BJ (cell line): ENCODE measurements at regions not wholly inside any gene's neighbourhood (a gene's known extent, or its start where the extent isn't known, plus 50 kb on each side); places are given as distances from the start of the nearest gene placed in this dataset.

Source experiments
- CTCF ChIA-PET: fragments of 350-600 bp; formaldehyde crosslinking; extraction: SDS; loops from one replicate; lab custom pipeline; 2021; ENCODE audit warnings: antibody characterized with exemption, inconsistent platforms; lab: Yijun Ruan, JAX
- POLR2A ChIA-PET: fragments of 300-600 bp; sonication (Branson Sonifier 250); formaldehyde crosslinking; extraction: SDS; loops from one replicate; lab custom pipeline; 2021; ENCODE audit warnings: antibody characterized with exemption; lab: Charles Lee
- DNase-seq: peaks from one replicate; pipeline ENCODE4 v3.0.0-alpha.2; 2011; ENCODE audit warnings: low read depth
- H3K27me3 ChIP-seq: 2 replicates; pipeline ENCODE4 v1.6.0; 2011; ENCODE audit warnings: low read length; ENCODE audit not compliant: control insufficient read depth, insufficient read depth
- H3K36me3 ChIP-seq: 2 replicates; pipeline ENCODE4 v1.5.1; 2011; ENCODE audit warnings: low read length; ENCODE audit not compliant: control insufficient read depth, insufficient read depth
- H3K4me3 ChIP-seq: 2 replicates; pipeline ENCODE4 v1.5.1; 2011; ENCODE audit warnings: low read depth, mild to moderate bottlenecking, control low read depth, low read length
- CTCF ChIP-seq: IDR thresholded peaks from 2 replicates; pipeline ENCODE4 v1.5.1; 2011; ENCODE audit warnings: low read depth, mild to moderate bottlenecking, control low read depth, inconsistent platforms, low read length, moderate library complexity; ENCODE audit not compliant: insufficient read depth

- no peak overlapping the region for H3K4me3 ChIP-seq
- no peak for DNase-seq
- TF ChIP-seq CTCF: no peak
- H3K27me3 ChIP-seq: no peaks in the 10 kb centered on the region
- ChIA-PET POLR2A (no interaction called here), CTCF (no interaction called here)
- no peaks in the 10 kb centered on the region for H3K36me3 ChIP-seq
These were observed 96.9 kb downstream of the TMEM47 start for GRCh38 chrX:34560180-34560579.

GRCh38 chrX:34559325-34559724, 97.8 kb downstream of the TMEM47 start:
- H3K36me3 ChIP-seq: no peaks in the 10 kb centered on the region
- ChIA-PET POLR2A (no interaction called here), CTCF (no interaction called here)
- DNase-seq: no peak
- H3K4me3 ChIP-seq: no peak overlapping the region
- no peaks in the 10 kb centered on the region for H3K27me3 ChIP-seq
- no peak for TF ChIP-seq CTCF

- POLR2A ChIA-PET: no interaction called here
- Histone ChIP-seq H3K4me3 (no peak overlapping the region), H3K27me3 (no peaks in the 10 kb centered on the region), H3K36me3 (no peaks in the 10 kb centered on the region)
- DNase-seq: no peak
- no peak for TF ChIP-seq CTCF
- CTCF ChIA-PET: no interaction called here
These were observed 99.4 kb downstream of the TMEM47 start for GRCh38 chrX:34557733-34558132.

- POLR2A ChIA-PET: no interaction called here
- H3K36me3 ChIP-seq: no peaks in the 10 kb centered on the region
- no peak for TF ChIP-seq CTCF
- DNase-seq: no peak
- H3K27me3 ChIP-seq: no peaks in the 10 kb centered on the region
- CTCF ChIA-PET: no interaction called here
- H3K4me3 ChIP-seq: no peak overlapping the region
These were observed 101.6 kb downstream of the TMEM47 start for GRCh38 chrX:34555481-34555880.

- CTCF ChIA-PET: no interaction called here
- Histone ChIP-seq H3K36me3 (no peaks in the 10 kb centered on the region), H3K27me3 (no peaks in the 10 kb centered on the region), H3K4me3 (no peak overlapping the region)
- POLR2A ChIA-PET: no interaction called here
- TF ChIP-seq CTCF: no peak
- no peak for DNase-seq
These were observed 110.7 kb downstream of the TMEM47 start for GRCh38 chrX:34546366-34546765.
